Calu3 (cell line): ENCODE measurements at regions not wholly inside any gene's neighbourhood (a gene's known extent, or its start where the extent isn't known, plus 50 kb on each side); places are given as distances from the start of the nearest gene placed in this dataset.

Source experiments
- BruUV-seq: library from RNA; stranded (reverse); fragments of 400-500 nt; replicated peaks from 2 replicates; lab custom pipeline; 2021; lab: Mats Ljungman, UMichigan
- CTCF ChIA-PET: fragments of 300-600 bp; sonication (Branson Sonifier 250); formaldehyde crosslinking; loops from one replicate; lab custom pipeline; 2022; ENCODE audit warnings: antibody characterized with exemption; lab: Charles Lee
- DNase-seq: peaks from one replicate; pipeline ENCODE4 v3.0.0; 2022
- H3K27ac Mint-ChIP-seq: one replicate; pipeline ENCODE4 v1.8.0; 2022; ENCODE audit warnings: mixed read lengths; ENCODE audit not compliant: unreplicated experiment
- H3K27me3 Mint-ChIP-seq: one replicate; pipeline ENCODE4 v1.8.0; 2022; ENCODE audit warnings: mixed read lengths; ENCODE audit not compliant: unreplicated experiment
- H3K36me3 Mint-ChIP-seq: one replicate; pipeline ENCODE4 v1.8.0; 2022; ENCODE audit warnings: mild to moderate bottlenecking, moderate library complexity, mixed read lengths; ENCODE audit not compliant: insufficient read depth, unreplicated experiment
- H3K4me1 Mint-ChIP-seq: one replicate; pipeline ENCODE4 v1.8.0; 2022; ENCODE audit warnings: mild to moderate bottlenecking, low read depth, mixed read lengths; ENCODE audit not compliant: unreplicated experiment
- H3K4me3 Mint-ChIP-seq: one replicate; pipeline ENCODE4 v1.8.0; 2022; ENCODE audit warnings: mild to moderate bottlenecking, low read depth, moderate library complexity, mixed read lengths; ENCODE audit not compliant: unreplicated experiment
- H3K9me3 Mint-ChIP-seq: one replicate; pipeline ENCODE4 v1.8.0; 2022; ENCODE audit warnings: low read depth, mixed read lengths; ENCODE audit not compliant: unreplicated experiment
- intact Hi-C: fragments of 100-400 bp; cut with micrococcal nuclease; formaldehyde crosslinking; loops from one replicate; pipeline ENCODE4 v1.10.0; 2022; ENCODE audit not compliant: unreplicated experiment
- TF ChIP-seq, protein P1 (sequence below): fragments of 200-600 bp; IDR thresholded peaks from one replicate; pipeline ENCODE4 v1.8.0; 2022; ENCODE audit warnings: antibody characterized with exemption; ENCODE audit not compliant: unreplicated experiment

GRCh38 chr4:38287101-38287851, 327.1 kb downstream of the PTTG2 start:
- CTCF ChIA-PET = no interaction called here
- no peak overlapping the region for H3K27ac Mint-ChIP-seq
- no TSS peak for BruUV-seq
- no peaks in the 10 kb centered on the region for H3K27me3 Mint-ChIP-seq
- TF ChIP-seq, protein P1, sequence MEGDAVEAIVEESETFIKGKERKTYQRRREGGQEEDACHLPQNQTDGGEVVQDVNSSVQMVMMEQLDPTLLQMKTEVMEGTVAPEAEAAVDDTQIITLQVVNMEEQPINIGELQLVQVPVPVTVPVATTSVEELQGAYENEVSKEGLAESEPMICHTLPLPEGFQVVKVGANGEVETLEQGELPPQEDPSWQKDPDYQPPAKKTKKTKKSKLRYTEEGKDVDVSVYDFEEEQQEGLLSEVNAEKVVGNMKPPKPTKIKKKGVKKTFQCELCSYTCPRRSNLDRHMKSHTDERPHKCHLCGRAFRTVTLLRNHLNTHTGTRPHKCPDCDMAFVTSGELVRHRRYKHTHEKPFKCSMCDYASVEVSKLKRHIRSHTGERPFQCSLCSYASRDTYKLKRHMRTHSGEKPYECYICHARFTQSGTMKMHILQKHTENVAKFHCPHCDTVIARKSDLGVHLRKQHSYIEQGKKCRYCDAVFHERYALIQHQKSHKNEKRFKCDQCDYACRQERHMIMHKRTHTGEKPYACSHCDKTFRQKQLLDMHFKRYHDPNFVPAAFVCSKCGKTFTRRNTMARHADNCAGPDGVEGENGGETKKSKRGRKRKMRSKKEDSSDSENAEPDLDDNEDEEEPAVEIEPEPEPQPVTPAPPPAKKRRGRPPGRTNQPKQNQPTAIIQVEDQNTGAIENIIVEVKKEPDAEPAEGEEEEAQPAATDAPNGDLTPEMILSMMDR = no peak
- no peak overlapping the region for H3K4me3 Mint-ChIP-seq
- H3K4me1 Mint-ChIP-seq = no peaks in the 10 kb centered on the region
- no peaks in the 10 kb centered on the region for H3K36me3 Mint-ChIP-seq
- no peaks in the 10 kb centered on the region for H3K9me3 Mint-ChIP-seq
- intact Hi-C loops = no loop called here
- DNase-seq = no peak

- intact Hi-C loops = no loop called here
- CTCF ChIA-PET = no interaction called here
- no peak overlapping the region for H3K4me3 Mint-ChIP-seq
Measured at GRCh38 chr4:38289553-38289952, 329.4 kb downstream of the PTTG2 start.

GRCh38 chr4:38290366-38290765, 330.2 kb downstream of the PTTG2 start:
- Mint-ChIP-seq H3K4me1 (no peaks in the 10 kb centered on the region), H3K4me3 (no peak overlapping the region), H3K27ac (no peak overlapping the region), H3K36me3 (no peaks in the 10 kb centered on the region), H3K9me3 (peaks cover 5% of the 10 kb centered on the region), H3K27me3 (no peaks in the 10 kb centered on the region)
- CTCF ChIA-PET = no interaction called here
- intact Hi-C loops = loop anchor here (10.0 kb wide), 1 partner anchor 834 kb away; no protein-coding TSS in a partner anchor
- no TSS peak for BruUV-seq
- no peak for DNase-seq
- TF ChIP-seq, protein P1 = no peak

More at GRCh38 chr4:38289553-38289952, 329.4 kb downstream of the PTTG2 start:
- Mint-ChIP-seq H3K27ac (no peak overlapping the region), H3K9me3 (peaks cover 5% of the 10 kb centered on the region), H3K4me1 (no peaks in the 10 kb centered on the region), H3K27me3 (no peaks in the 10 kb centered on the region), H3K36me3 (no peaks in the 10 kb centered on the region)
- BruUV-seq = no TSS peak
- TF ChIP-seq, protein P1 = no peak
- no peak for DNase-seq

DNA sequence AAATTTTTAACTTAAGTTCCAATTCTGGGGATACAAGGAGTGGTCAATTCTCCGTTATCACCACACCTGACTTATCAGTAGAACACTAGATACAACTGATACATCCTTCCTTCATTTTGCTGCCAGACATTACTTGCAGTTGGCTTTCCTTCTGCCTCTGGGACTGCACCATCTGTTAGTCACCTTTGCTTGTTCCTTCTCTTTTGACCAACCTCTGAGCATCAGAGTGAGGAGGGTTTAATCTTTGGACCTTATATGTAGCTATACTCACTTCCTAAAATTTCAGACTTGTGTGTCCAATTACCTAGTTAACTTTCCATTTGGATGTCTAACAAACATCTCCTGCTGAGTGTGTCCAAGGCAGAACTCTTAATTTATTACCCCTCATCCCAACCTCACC, 330.7 kb downstream of the PTTG2 start:
- intact Hi-C loops = loop anchor here (10.0 kb wide), 1 partner anchor 834 kb away; no protein-coding TSS in a partner anchor
- Mint-ChIP-seq H3K4me3 (no peak overlapping the region), H3K27ac (no peak overlapping the region), H3K4me1 (no peaks in the 10 kb centered on the region), H3K27me3 (no peaks in the 10 kb centered on the region), H3K36me3 (no peaks in the 10 kb centered on the region), H3K9me3 (peaks cover 5% of the 10 kb centered on the region)
- BruUV-seq = no TSS peak
- DNase-seq = no peak
- TF ChIP-seq, protein P1 = no peak
- CTCF ChIA-PET = no interaction called here
